ENCODE measurements at regions not wholly inside any gene's neighbourhood (a gene's known extent, or its start where the extent isn't known, plus 50 kb on each side); places are given as distances from the start of the nearest gene placed in this dataset.

DNA sequence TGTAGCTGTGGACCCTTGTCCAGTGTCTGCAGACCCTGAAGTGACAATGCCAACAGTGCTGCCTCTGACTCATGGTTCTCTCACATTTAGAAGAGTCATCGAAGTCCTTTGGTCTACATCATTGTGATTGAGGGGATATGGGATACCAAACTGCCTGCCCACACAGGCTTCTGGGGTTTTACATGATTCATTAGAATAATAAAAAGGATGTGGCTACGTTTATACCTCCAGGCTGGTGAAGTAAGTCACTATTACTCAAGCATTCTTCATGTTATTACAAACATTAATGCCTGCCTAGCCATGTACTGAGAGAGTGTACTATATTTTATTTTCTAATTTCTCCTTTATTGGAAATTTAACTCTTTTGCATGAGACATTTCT lies 365.7 kb downstream of the SPATA31D1 start:
- no peaks in the 10 kb centered on the region for H3K79me2 ChIP-seq (ENCODE audit: low read length)
- peak overlapping the region; percentile 35 for H3K4me2 ChIP-seq (ENCODE audit: low read length)
- intact Hi-C loops (cut with micrococcal nuclease), result no loop called here
- H3K9ac ChIP-seq (ENCODE audit: low read length), result no peak overlapping the region; the same call in 1 of the 2 replicates
- POLR2A ChIA-PET (ENCODE audit: unreplicated experiment), result no interaction called here
- H3K9me3 ChIP-seq (ENCODE audit: low read length), result no peaks in the 10 kb centered on the region
- no peak for TF ChIP-seq EZH2 (IDR thresholded peaks at IDR 0.05; ENCODE audit: low read length, unreplicated experiment)
- no peak for TF ChIP-seq EZH2phosphoT487 (IDR thresholded peaks at IDR 0.05; ENCODE audit: borderline replicate concordance, low read length)
- no peak for TF ChIP-seq CTCF (conservative IDR thresholded peaks at IDR 0.05; ENCODE audit: low read depth, low read length)
- H3K4me3 ChIP-seq (ENCODE audit: low read length), result no peak overlapping the region
- no peaks in the 10 kb centered on the region for H3K27me3 ChIP-seq (ENCODE audit: low read length)
- BruUV-seq (replicated peaks), result no TSS peak
- peaks cover 16% of the 10 kb centered on the region for H3K4me1 ChIP-seq (ENCODE audit: insufficient read depth, low read length)
- no peak overlapping the region for H2AFZ ChIP-seq (ENCODE audit: low read length)
- no peaks in the 10 kb centered on the region for H3K36me3 ChIP-seq (ENCODE audit: low read depth, low read length)
- ATAC-seq (peak; percentile 49; the same call in 1 of the 2 replicates), DNase-seq (peak; percentile 83)
- H4K20me1 ChIP-seq (ENCODE audit: low read length), result no peaks in the 10 kb centered on the region
- CTCF ChIA-PET, result no interaction called here
- H3K9me2 ChIP-seq (replicated peaks; ENCODE audit: low read length), result no peaks in the 10 kb centered on the region
- no peaks in the 10 kb centered on the region for H3F3A ChIP-seq (ENCODE audit: low read length, unreplicated experiment)
- peak overlapping the region; percentile 72 for H3K27ac ChIP-seq (ENCODE audit: low read length)

DNA sequence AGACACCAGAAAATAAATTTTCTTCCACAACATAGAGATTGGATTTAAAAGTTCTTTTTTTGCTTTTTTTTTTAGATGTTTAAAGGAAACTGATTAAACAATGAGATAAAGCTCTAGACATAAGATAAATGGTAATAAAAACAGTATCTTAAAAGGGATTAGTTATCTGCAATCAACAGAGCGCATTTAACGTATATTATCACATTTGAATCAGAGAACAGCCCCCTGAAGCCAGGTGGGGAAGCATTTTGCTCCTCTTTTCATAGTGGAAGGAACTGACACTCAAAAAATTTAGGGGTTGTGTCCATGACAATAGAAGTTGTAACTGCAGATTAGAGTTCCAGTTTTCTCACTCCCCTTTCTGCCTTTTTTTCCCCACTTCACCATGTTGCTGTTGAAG lies 367.6 kb downstream of the SPATA31D1 start:
- ATAC-seq (no peak), DNase-seq (no peak)
- BruUV-seq (replicated peaks), result no TSS peak
- Histone ChIP-seq H3K9me3 (ENCODE audit: low read length) (no peaks in the 10 kb centered on the region), H3K9me2 (replicated peaks; ENCODE audit: low read length) (no peaks in the 10 kb centered on the region), H3K4me3 (ENCODE audit: low read length) (no peak overlapping the region), H3K36me3 (ENCODE audit: low read depth, low read length) (no peaks in the 10 kb centered on the region), H4K20me1 (ENCODE audit: low read length) (no peaks in the 10 kb centered on the region), H3K4me2 (ENCODE audit: low read length) (no peak overlapping the region), H3K27me3 (ENCODE audit: low read length) (no peaks in the 10 kb centered on the region), H3K9ac (ENCODE audit: low read length) (no peak overlapping the region), H3K4me1 (ENCODE audit: insufficient read depth, low read length) (peaks cover 16% of the 10 kb centered on the region), H3K79me2 (ENCODE audit: low read length) (no peaks in the 10 kb centered on the region), H3F3A (ENCODE audit: low read length, unreplicated experiment) (no peaks in the 10 kb centered on the region), H3K27ac (ENCODE audit: low read length) (no peak overlapping the region), H2AFZ (ENCODE audit: low read length) (no peak overlapping the region)
- TF ChIP-seq EZH2 (IDR thresholded peaks at IDR 0.05; ENCODE audit: low read length, unreplicated experiment) (no peak), CTCF (conservative IDR thresholded peaks at IDR 0.05; ENCODE audit: low read depth, low read length) (no peak), EZH2phosphoT487 (IDR thresholded peaks at IDR 0.05; ENCODE audit: borderline replicate concordance, low read length) (no peak)
- intact Hi-C loops (cut with micrococcal nuclease), result no loop called here
- POLR2A ChIA-PET (ENCODE audit: unreplicated experiment), result no interaction called here
- CTCF ChIA-PET, result no interaction called here

GRCh38 chr9:82356871-82357270 lies 368.3 kb downstream of the SPATA31D1 start:
- ChIA-PET POLR2A (ENCODE audit: unreplicated experiment) (no interaction called here), CTCF (no interaction called here)
- H3K27me3 ChIP-seq (ENCODE audit: low read length), result no peaks in the 10 kb centered on the region
- no peaks in the 10 kb centered on the region for H3K9me3 ChIP-seq (ENCODE audit: low read length)
- no peak overlapping the region for H2AFZ ChIP-seq (ENCODE audit: low read length)
- H3K27ac ChIP-seq (ENCODE audit: low read length), result no peak overlapping the region
- H3K4me2 ChIP-seq (ENCODE audit: low read length), result no peak overlapping the region
- H3K9ac ChIP-seq (ENCODE audit: low read length), result no peak overlapping the region
- no peaks in the 10 kb centered on the region for H3F3A ChIP-seq (ENCODE audit: low read length, unreplicated experiment)
- no peaks in the 10 kb centered on the region for H4K20me1 ChIP-seq (ENCODE audit: low read length)
- no peak for ATAC-seq
- intact Hi-C loops (cut with micrococcal nuclease), result no loop called here
- no peak overlapping the region for H3K4me3 ChIP-seq (ENCODE audit: low read length)
- H3K36me3 ChIP-seq (ENCODE audit: low read depth, low read length), result no peaks in the 10 kb centered on the region
- H3K9me2 ChIP-seq (replicated peaks; ENCODE audit: low read length), result no peaks in the 10 kb centered on the region
- H3K4me1 ChIP-seq (ENCODE audit: insufficient read depth, low read length), result peaks cover 16% of the 10 kb centered on the region
- TF ChIP-seq CTCF (conservative IDR thresholded peaks at IDR 0.05; ENCODE audit: low read depth, low read length) (no peak), EZH2 (IDR thresholded peaks at IDR 0.05; ENCODE audit: low read length, unreplicated experiment) (no peak)
- H3K79me2 ChIP-seq (ENCODE audit: low read length), result no peaks in the 10 kb centered on the region
- DNase-seq, result no peak
- BruUV-seq (replicated peaks), result no TSS peak

Data from PC-3 (cell line).